ENCODE measurements at regions not wholly inside any gene's neighbourhood (a gene's known extent, or its start where the extent isn't known, plus 50 kb on each side); places are given as distances from the start of the nearest gene placed in this dataset.

- Mint-ChIP-seq H3K36me3 (ENCODE audit: low read depth) (no peaks in the 10 kb centered on the region), H3K4me1 (peaks cover 8% of the 10 kb centered on the region), H3K4me3 (no peak overlapping the region), H3K27ac (no peak overlapping the region), H3K27me3 (peaks cover 6% of the 10 kb centered on the region)
- H3K9me3 ChIP-seq (ENCODE audit: control insufficient read depth, low read length, poor library complexity, severe bottlenecking): no peaks in the 10 kb centered on the region
- ATAC-seq (no peak), DNase-seq (no peak)
Observed at GRCh38 chr6:26300043-26300331, 65.0 kb upstream of the BTN3A2 start.

- H3K27ac Mint-ChIP-seq: no peak overlapping the region
Observed at GRCh38 chr6:26300359-26300758, 64.6 kb upstream of the BTN3A2 start.

GRCh38 chr6:26300828-26301227 is 64.2 kb upstream of the BTN3A2 start:
- peaks cover 13% of the 10 kb centered on the region for H3K4me1 Mint-ChIP-seq
- no peaks in the 10 kb centered on the region for H3K36me3 Mint-ChIP-seq (ENCODE audit: low read depth)
- ATAC-seq (no peak), DNase-seq (no peak)
- peaks cover under 1% of the 10 kb centered on the region for H3K27me3 Mint-ChIP-seq
- H3K9me3 ChIP-seq (ENCODE audit: control insufficient read depth, low read length, poor library complexity, severe bottlenecking): no peaks in the 10 kb centered on the region
- no peak overlapping the region for H3K27ac Mint-ChIP-seq
- no peak overlapping the region for H3K4me3 Mint-ChIP-seq

More at GRCh38 chr6:26300359-26300758, 64.6 kb upstream of the BTN3A2 start:
- H3K27me3 Mint-ChIP-seq: peaks cover 6% of the 10 kb centered on the region
- DNase-seq: no peak
- H3K4me3 Mint-ChIP-seq: no peak overlapping the region
- H3K9me3 ChIP-seq (ENCODE audit: control insufficient read depth, low read length, poor library complexity, severe bottlenecking): no peaks in the 10 kb centered on the region
- H3K36me3 Mint-ChIP-seq (ENCODE audit: low read depth): no peaks in the 10 kb centered on the region
- peaks cover 12% of the 10 kb centered on the region for H3K4me1 Mint-ChIP-seq
- no peak for ATAC-seq

GRCh38 chr6:26301638-26302037 is 63.4 kb upstream of the BTN3A2 start:
- no peaks in the 10 kb centered on the region for H3K9me3 ChIP-seq (ENCODE audit: control insufficient read depth, low read length, poor library complexity, severe bottlenecking)
- H3K4me1 Mint-ChIP-seq: peaks cover 13% of the 10 kb centered on the region

DNA sequence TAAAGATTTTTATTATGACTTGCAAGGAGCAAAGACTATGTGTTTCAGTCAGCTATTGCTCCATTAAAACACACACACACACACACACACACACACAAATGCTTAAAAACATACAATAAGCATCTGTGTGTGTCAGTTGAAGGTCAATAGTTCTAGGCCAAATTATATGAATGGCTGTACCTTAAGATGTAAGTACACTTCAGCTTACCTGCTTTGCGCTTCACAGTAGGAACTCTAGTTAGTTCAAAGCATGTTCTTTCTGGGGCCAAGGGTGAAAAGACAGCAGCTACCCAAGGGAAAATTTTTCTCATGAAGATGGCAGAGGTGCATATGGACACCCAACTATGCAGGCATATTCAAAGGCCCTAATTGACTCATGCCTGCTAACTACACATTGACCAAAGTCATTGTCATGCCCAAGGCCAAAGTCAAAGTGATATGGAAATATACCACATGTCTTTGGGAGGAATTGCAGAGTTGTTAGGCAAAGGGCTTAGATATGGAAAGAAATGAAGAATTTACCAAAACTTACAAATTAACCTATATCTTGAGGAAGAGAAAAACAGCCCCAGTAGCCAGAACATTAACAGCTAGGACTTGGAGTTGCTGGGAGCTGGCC is 61.9 kb upstream of the BTN3A2 start:
- Mint-ChIP-seq H3K4me3 (peak overlapping the region; percentile 22), H3K4me1 (peaks cover 14% of the 10 kb centered on the region), H3K27ac (no peak overlapping the region)

More at GRCh38 chr6:26301638-26302037, 63.4 kb upstream of the BTN3A2 start:
- DNase-seq (no peak), ATAC-seq (no peak)
- Mint-ChIP-seq H3K36me3 (ENCODE audit: low read depth) (no peaks in the 10 kb centered on the region), H3K27ac (no peak overlapping the region), H3K27me3 (no peaks in the 10 kb centered on the region), H3K4me3 (no peak overlapping the region)

GRCh38 chr6:26304213-26304796 is 60.7 kb upstream of the BTN3A2 start:
- no peaks in the 10 kb centered on the region for H3K9me3 ChIP-seq (ENCODE audit: control insufficient read depth, low read length, poor library complexity, severe bottlenecking)
- ATAC-seq: peak; percentile 17
- Mint-ChIP-seq H3K36me3 (ENCODE audit: low read depth) (no peaks in the 10 kb centered on the region), H3K27me3 (no peaks in the 10 kb centered on the region), H3K4me3 (peak overlapping the region; percentile 92), H3K27ac (peak overlapping the region; percentile 94), H3K4me1 (peaks cover 15% of the 10 kb centered on the region)
- DNase-seq: no peak

More for the DNA sequence above, 61.9 kb upstream of the BTN3A2 start:
- H3K9me3 ChIP-seq (ENCODE audit: control insufficient read depth, low read length, poor library complexity, severe bottlenecking): no peaks in the 10 kb centered on the region
- no peaks in the 10 kb centered on the region for H3K27me3 Mint-ChIP-seq
- no peaks in the 10 kb centered on the region for H3K36me3 Mint-ChIP-seq (ENCODE audit: low read depth)
- DNase-seq (no peak), ATAC-seq (no peak)

DNA sequence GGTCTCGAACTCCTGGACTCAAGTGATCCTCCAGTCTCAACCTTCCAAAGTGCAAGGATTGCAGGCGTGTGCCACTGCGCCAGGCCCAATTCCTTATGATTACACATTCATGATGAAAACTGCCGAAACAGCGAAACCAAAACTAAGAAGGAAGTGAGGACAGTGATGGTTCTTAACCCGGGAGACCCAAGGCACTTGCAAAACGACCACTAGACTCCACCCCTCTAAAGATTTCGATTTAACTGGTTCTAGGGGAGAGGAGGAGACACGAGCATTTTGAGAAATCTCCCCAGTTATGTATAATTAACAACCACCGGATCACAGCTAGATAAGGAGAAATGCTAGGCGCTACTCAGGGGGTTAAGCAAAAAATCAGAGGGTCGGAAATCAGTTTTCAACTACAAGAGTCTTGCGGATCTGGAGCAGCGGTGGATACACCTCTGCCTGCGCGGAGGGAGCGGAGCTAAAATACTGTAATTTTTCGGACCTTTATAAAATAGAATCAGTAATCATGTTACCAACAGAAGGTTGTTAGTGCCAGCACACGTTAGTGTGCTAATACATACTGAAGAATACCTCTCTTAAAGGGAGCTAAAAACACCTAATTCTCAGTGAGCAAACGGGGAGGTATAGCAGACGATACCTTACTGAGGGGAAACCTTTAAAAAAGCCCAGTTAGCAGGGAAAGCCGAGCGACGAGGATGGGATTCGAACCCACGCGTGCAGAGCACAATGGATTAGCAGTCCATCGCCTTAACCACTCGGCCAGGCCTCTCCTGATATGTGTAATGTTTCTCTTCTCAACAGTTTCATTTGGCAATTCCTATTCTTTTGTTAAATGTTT is 60.0 kb upstream of the BTN3A2 start:
- Mint-ChIP-seq H3K27ac (peak overlapping the region; percentile 94), H3K4me3 (peak overlapping the region; percentile 92), H3K36me3 (ENCODE audit: low read depth) (no peaks in the 10 kb centered on the region), H3K4me1 (peaks cover 19% of the 10 kb centered on the region), H3K27me3 (no peaks in the 10 kb centered on the region)
- no peaks in the 10 kb centered on the region for H3K9me3 ChIP-seq (ENCODE audit: control insufficient read depth, low read length, poor library complexity, severe bottlenecking)
- DNase-seq (peak in 2 of 3 donors; percentile 32 to 48), ATAC-seq (peak; percentile 79)

DNA sequence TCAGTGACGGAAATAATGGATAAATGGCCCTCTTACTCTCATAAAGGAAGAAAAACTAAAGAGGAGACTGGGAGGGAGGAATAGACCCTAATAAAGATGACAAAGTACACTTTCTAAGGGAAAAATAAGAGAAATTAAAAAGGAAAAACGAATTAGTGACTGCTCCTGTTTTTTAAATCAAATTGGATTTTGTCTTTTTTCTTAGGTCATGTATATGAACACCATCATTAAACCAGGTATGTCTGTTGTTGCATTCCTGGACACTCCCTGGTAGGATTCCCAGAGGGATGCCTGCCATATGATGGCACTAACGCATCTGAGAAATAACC is 59.4 kb upstream of the BTN3A2 start:
- Mint-ChIP-seq H3K4me1 (peaks cover 19% of the 10 kb centered on the region), H3K27ac (peak overlapping the region; percentile 94), H3K36me3 (ENCODE audit: low read depth) (no peaks in the 10 kb centered on the region), H3K4me3 (peak overlapping the region; percentile 92), H3K27me3 (no peaks in the 10 kb centered on the region)
- H3K9me3 ChIP-seq (ENCODE audit: control insufficient read depth, low read length, poor library complexity, severe bottlenecking): no peaks in the 10 kb centered on the region
- DNase-seq (no peak), ATAC-seq (no peak)

DNA sequence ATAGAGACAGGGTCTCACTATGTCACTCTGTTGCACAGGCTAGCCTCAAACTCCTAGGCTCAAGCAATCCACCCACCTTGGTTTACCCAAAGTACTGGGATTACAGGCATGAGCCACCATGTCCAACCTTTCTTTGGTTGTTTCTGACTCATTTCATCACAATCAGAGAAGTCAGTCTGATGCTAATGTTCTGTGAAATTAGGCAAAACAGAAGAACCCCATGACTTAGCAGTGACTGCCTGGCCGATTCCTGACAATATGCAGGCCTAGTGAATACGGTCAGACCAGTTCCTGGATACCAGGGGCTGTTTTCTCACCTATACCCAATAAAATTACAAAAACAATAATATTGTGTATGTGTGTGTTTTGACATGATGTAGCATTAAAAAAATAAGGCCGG is 58.8 kb upstream of the BTN3A2 start:
- Mint-ChIP-seq H3K4me1 (peaks cover 22% of the 10 kb centered on the region), H3K36me3 (ENCODE audit: low read depth) (no peaks in the 10 kb centered on the region), H3K27ac (peak overlapping the region; percentile 94), H3K27me3 (no peaks in the 10 kb centered on the region), H3K4me3 (no peak overlapping the region)
- DNase-seq (no peak), ATAC-seq (no peak)
- H3K9me3 ChIP-seq (ENCODE audit: control insufficient read depth, low read length, poor library complexity, severe bottlenecking): no peaks in the 10 kb centered on the region

DNA sequence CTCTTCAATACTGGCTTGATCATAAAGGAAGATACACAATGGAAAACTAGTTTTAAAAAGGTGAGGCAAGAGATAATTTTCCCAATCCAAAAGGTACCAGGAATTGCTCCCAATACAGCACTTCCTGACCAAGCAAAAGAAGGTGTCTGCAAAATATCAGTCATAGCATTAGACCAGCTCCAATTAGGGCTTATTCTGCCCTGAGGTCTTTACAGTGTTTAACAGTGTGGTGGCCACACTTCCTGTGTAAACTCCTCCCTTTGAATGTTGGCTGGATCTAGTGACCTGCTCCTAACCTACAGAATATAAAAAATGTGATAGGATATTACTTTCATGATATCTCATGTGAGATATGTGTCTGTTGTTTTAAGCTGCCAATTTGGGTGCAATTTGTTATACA is 57.1 kb upstream of the BTN3A2 start:
- ATAC-seq (no peak), DNase-seq (no peak)
- Mint-ChIP-seq H3K27ac (no peak overlapping the region), H3K27me3 (no peaks in the 10 kb centered on the region), H3K4me3 (no peak overlapping the region), H3K4me1 (peaks cover 33% of the 10 kb centered on the region), H3K36me3 (ENCODE audit: low read depth) (no peaks in the 10 kb centered on the region)
- H3K9me3 ChIP-seq (ENCODE audit: control insufficient read depth, low read length, poor library complexity, severe bottlenecking): no peaks in the 10 kb centered on the region

DNA sequence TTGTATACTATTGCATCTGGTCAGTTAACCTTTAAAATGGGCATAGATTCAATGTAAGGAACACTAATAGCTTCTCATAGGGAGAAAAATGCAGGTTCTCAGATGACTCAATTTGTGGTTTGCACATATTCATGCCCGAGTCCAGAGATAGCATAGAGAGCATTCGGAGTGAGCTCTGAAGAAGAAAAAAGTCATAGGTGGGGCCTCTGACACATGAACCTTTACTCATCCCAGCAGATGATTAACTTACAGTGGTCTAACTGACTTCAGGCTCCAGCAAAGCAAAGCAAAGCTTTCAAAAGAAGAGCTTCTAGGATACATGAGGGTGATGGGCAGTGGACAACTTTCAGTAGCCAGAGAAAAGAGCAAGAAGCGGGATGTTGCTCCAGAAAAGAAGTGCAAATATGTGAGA is 55.3 kb upstream of the BTN3A2 start:
- H3K27ac Mint-ChIP-seq: peak overlapping the region; percentile 93
- no peak overlapping the region for H3K4me3 Mint-ChIP-seq
- DNase-seq (no peak), ATAC-seq (no peak)
- H3K36me3 Mint-ChIP-seq (ENCODE audit: low read depth): no peaks in the 10 kb centered on the region
- peaks cover 35% of the 10 kb centered on the region for H3K4me1 Mint-ChIP-seq
- no peaks in the 10 kb centered on the region for H3K27me3 Mint-ChIP-seq
- H3K9me3 ChIP-seq (ENCODE audit: control insufficient read depth, low read length, poor library complexity, severe bottlenecking): no peaks in the 10 kb centered on the region

DNA sequence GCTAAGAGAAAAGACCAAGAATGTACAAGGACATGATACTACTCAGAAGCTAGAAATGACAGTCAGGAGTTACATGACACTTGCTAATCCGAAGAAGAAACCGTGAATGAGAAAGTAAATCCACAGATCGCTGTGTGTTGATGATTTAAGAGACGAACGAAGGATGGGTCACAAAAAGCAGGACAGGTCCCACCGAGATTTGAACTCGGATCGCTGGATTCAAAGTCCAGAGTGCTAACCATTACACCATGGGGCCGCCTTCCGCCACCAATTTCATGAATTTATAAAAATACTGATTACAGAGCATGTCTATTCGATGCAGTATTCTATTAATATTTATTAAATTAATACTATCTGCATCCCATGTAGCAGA is 54.0 kb upstream of the BTN3A2 start:
- Mint-ChIP-seq H3K4me3 (peak overlapping the region; percentile 85), H3K27me3 (no peaks in the 10 kb centered on the region), H3K27ac (peak overlapping the region; percentile 93), H3K36me3 (ENCODE audit: low read depth) (no peaks in the 10 kb centered on the region), H3K4me1 (peaks cover 25% of the 10 kb centered on the region)
- no peak for DNase-seq
- ATAC-seq: no peak
- no peaks in the 10 kb centered on the region for H3K9me3 ChIP-seq (ENCODE audit: control insufficient read depth, low read length, poor library complexity, severe bottlenecking)

DNA sequence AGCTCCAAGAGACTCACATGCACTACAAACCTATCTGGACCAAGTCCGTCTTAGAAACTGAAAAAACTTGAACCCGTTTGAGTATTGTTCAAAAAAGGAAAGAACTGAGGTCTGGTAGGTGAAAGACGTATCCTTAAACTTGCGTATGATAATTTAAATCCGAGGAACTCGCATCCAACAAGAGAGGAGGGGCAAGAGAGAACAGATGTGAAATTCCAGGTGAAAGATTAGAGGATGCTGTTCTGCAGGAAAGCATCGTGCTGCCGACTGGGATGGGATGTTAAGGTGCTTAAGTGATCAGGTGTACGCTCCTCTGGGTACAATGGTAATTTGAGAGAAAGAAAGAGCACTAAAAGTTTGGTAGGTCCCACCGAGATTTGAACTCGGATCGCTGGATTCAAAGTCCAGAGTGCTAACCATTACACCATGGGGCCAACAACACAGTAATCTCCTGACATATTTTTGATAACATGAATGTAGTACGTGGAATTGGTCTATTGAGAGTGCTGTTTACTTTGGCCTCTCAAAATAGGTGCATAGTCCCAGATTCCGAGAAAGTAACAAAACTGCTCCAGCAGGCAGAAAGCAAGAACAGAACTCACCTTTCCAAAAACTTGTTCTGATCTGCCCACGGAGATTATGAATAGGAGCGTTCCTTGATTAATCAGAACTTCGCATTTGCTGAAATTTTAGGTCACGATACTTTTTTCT is 53.5 kb upstream of the BTN3A2 start:
- peaks cover 25% of the 10 kb centered on the region for H3K4me1 Mint-ChIP-seq
- H3K4me3 Mint-ChIP-seq: peak overlapping the region; percentile 85
- DNase-seq (peak in 1 of 3 donors; percentile 43), ATAC-seq (peak; percentile 60)
- no peaks in the 10 kb centered on the region for H3K27me3 Mint-ChIP-seq
- H3K36me3 Mint-ChIP-seq (ENCODE audit: low read depth): no peaks in the 10 kb centered on the region
- H3K9me3 ChIP-seq (ENCODE audit: control insufficient read depth, low read length, poor library complexity, severe bottlenecking): no peaks in the 10 kb centered on the region
- H3K27ac Mint-ChIP-seq: peak overlapping the region; percentile 93

Measured in T-helper 17 cell (primary cell).